ENCODE measurements at regions not wholly inside any gene's neighbourhood (a gene's known extent, or its start where the extent isn't known, plus 50 kb on each side); places are given as distances from the start of the nearest gene placed in this dataset.

- no peak for TF ChIP-seq MAX (IDR thresholded peaks at IDR 0.05; ENCODE audit: insufficient read depth, insufficient read length)
- TF ChIP-seq FOS (IDR thresholded peaks at IDR 0.05; ENCODE audit: borderline replicate concordance, insufficient read depth, low read length), result no peak
- no peak for TF ChIP-seq POLR2A (IDR thresholded peaks at IDR 0.05; ENCODE audit: low read depth, low read length)
- no peak for TF ChIP-seq MYC (IDR thresholded peaks at IDR 0.05; ENCODE audit: low read depth, low read length)
- no peak for TF ChIP-seq EZH2 (IDR thresholded peaks at IDR 0.05; ENCODE audit: borderline replicate concordance, low read depth, low read length, severe bottlenecking)
- no peak for TF ChIP-seq JUN (IDR thresholded peaks at IDR 0.05; ENCODE audit: borderline replicate concordance, insufficient read depth, insufficient read length, low read depth)
- TF ChIP-seq GATA2 (IDR thresholded peaks at IDR 0.05; ENCODE audit: insufficient read depth, insufficient read length, low read depth, low read length), result no peak
- TF ChIP-seq CTCF (IDR thresholded peaks at IDR 0.05; ENCODE audit: extremely low read depth in 1 of 2, insufficient read depth in 1 of 2, low read depth in 1 of 2, low read length in 2 of 2), result no peak
- no peak for TF ChIP-seq POLR2AphosphoS5 (IDR thresholded peaks at IDR 0.05; ENCODE audit: insufficient read depth, low read depth, low read length)
- H3K9me1 ChIP-seq (replicated peaks; ENCODE audit: control insufficient read depth, extremely low read depth, insufficient read depth, low read length), result no peaks in the 10 kb centered on the region
- no peak overlapping the region for H3K4me3 ChIP-seq (replicated peaks in 1 of 3; ENCODE audit: insufficient read depth in 1 of 3, low read depth in 1 of 3, low read length in 3 of 3)
- ChIA-PET CTCF (no interaction called here), POLR2A (no interaction called here)
- intact Hi-C loops (cut with micrococcal nuclease) (no loop called here), dilution Hi-C loops (cut with MboI; ENCODE audit: extremely low pct_ligation_motif_present, low sequenced_read_pairs) (no loop called here)
- H3K4me2 ChIP-seq (ENCODE audit: insufficient read depth, low read length), result no peak overlapping the region
- FAIRE-seq, result no peak
- no peak overlapping the region for H2AFZ ChIP-seq (ENCODE audit: low read depth, low read length)
- H3K27me3 ChIP-seq (ENCODE audit: control insufficient read depth in 2 of 2, insufficient read depth in 2 of 2, low read length in 2 of 2), result no peaks in the 10 kb centered on the region
- no peaks in the 10 kb centered on the region for H4K20me1 ChIP-seq (replicated peaks; ENCODE audit: control insufficient read depth, extremely low read depth, insufficient read depth, low read length)
- no peaks in the 10 kb centered on the region for H3K4me1 ChIP-seq (ENCODE audit: control insufficient read depth, extremely low read depth, insufficient read depth, low read length)
- H3K9ac ChIP-seq (replicated peaks; ENCODE audit: extremely low read depth, insufficient read depth, low read length), result no peak overlapping the region
- no peaks in the 10 kb centered on the region for H3K79me2 ChIP-seq (ENCODE audit: control insufficient read depth, insufficient read depth, low read length)
- DNase-seq (ENCODE audit: low read depth, low spot score), result no peak
- H3K9me3 ChIP-seq (replicated peaks; ENCODE audit: control insufficient read depth, insufficient read depth, low read length), result peaks cover 3% of the 10 kb centered on the region
- no peaks in the 10 kb centered on the region for H3K36me3 ChIP-seq (ENCODE audit: control insufficient read depth in 2 of 2, extremely low read depth in 1 of 2, insufficient read depth in 2 of 2, low read length in 2 of 2)
- no TSS peak for BruUV-seq (replicated peaks)
- H3K27ac ChIP-seq (ENCODE audit: insufficient read depth, low read depth, low read length), result no peak overlapping the region
Measured at GRCh38 chr3:5727743-5728484, 540.4 kb downstream of the EDEM1 start.

All from endothelial cell of umbilical vein (primary cell).